GM12878 (cell line): ENCODE measurements at regions not wholly inside any gene's neighbourhood (a gene's known extent, or its start where the extent isn't known, plus 50 kb on each side); places are given as distances from the start of the nearest gene placed in this dataset.

ENCODE experiments used
- EED ChIP-seq: sonication (generic); IDR thresholded peaks from 2 replicates; pipeline ENCODE4 v1.6.1; 2016; ENCODE audit warnings: antibody characterized with exemption, low read depth
- FOXM1 ChIP-seq: IDR thresholded peaks from 2 replicates; pipeline ENCODE4 v1.6.1; 2012; ENCODE audit warnings: low read depth, mild to moderate bottlenecking, inconsistent platforms, low read length, moderate library complexity
- IRF4 ChIP-seq: IDR thresholded peaks from 2 replicates; pipeline ENCODE4 v1.6.1; 2011; ENCODE audit warnings: low read depth, low read length
- MEF2A ChIP-seq: IDR thresholded peaks from 2 replicates; pipeline ENCODE4 v1.6.1; 2011; ENCODE audit warnings: low read depth, mild to moderate bottlenecking, low read length, moderate library complexity; ENCODE audit not compliant: insufficient read depth
- NFYB ChIP-seq: IDR thresholded peaks from 2 replicates; pipeline ENCODE4 v1.6.1; 2011; ENCODE audit warnings: low read depth, mild to moderate bottlenecking, low read length, improper control_type of control experiment, moderate library complexity; ENCODE audit not compliant: insufficient read depth
- PAX5 ChIP-seq: IDR thresholded peaks from 2 replicates; pipeline ENCODE4 v1.6.1; 2011; ENCODE audit warnings: low read depth, low read length, borderline replicate concordance
- RCOR1 ChIP-seq: conservative IDR thresholded peaks from 2 replicates; pipeline ENCODE4 v1.6.1; 2012; ENCODE audit warnings: low read depth, low read length, improper control_type of control experiment
- TF ChIP-seq, protein P1 (sequence below): IDR thresholded peaks from 2 replicates; pipeline ENCODE4 v1.6.1; 2011; ENCODE audit warnings: low read depth, low read length, improper control_type of control experiment, borderline replicate concordance
- TF ChIP-seq, protein P2 (sequence below): fragments of 450-650 bp; formaldehyde crosslinking; IDR thresholded peaks from 2 replicates; pipeline ENCODE4 v1.5.0; 2022; ENCODE audit warnings: mild to moderate bottlenecking, missing genetic modification characterization
- TF ChIP-seq, protein P3 (sequence below): fragments of 150-350 bp; IDR thresholded peaks from 2 replicates; pipeline ENCODE4 v1.6.1; 2014; ENCODE audit warnings: mild to moderate bottlenecking, low read depth, low read length

DNA sequence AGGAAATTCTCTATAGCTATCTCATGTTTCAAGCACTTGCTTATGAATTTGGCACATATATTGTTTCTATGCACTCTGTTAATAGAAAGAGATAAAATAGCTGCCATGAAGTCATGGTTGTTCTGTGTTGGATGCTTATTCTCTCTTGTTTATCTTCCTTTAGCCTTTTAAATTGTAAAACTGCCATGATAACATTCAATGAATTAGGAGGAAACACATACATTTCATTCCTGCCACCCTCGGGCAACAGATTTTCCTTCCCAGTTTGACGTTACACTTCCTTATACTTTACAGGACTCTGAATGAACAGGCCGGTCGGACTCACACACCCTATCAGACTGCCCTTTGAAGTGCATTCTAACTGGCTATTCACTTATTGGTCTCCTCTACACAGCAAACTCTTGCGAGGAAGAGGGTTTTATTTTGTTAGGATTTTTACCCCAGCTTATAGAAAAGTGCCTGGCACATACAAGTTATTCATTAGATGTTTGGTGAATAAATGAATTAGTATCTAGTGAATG, 65.7 kb upstream of the FERD3L start (continued):
- TF ChIP-seq PAX5 (no peak), EED (no peak), FOXM1 (no peak), MEF2A (no peak), RCOR1 (no peak), IRF4 (no peak), NFYB (no peak)
- TF ChIP-seq, protein P1, sequence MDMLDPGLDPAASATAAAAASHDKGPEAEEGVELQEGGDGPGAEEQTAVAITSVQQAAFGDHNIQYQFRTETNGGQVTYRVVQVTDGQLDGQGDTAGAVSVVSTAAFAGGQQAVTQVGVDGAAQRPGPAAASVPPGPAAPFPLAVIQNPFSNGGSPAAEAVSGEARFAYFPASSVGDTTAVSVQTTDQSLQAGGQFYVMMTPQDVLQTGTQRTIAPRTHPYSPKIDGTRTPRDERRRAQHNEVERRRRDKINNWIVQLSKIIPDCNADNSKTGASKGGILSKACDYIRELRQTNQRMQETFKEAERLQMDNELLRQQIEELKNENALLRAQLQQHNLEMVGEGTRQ: no peak
- TF ChIP-seq, protein P2, sequence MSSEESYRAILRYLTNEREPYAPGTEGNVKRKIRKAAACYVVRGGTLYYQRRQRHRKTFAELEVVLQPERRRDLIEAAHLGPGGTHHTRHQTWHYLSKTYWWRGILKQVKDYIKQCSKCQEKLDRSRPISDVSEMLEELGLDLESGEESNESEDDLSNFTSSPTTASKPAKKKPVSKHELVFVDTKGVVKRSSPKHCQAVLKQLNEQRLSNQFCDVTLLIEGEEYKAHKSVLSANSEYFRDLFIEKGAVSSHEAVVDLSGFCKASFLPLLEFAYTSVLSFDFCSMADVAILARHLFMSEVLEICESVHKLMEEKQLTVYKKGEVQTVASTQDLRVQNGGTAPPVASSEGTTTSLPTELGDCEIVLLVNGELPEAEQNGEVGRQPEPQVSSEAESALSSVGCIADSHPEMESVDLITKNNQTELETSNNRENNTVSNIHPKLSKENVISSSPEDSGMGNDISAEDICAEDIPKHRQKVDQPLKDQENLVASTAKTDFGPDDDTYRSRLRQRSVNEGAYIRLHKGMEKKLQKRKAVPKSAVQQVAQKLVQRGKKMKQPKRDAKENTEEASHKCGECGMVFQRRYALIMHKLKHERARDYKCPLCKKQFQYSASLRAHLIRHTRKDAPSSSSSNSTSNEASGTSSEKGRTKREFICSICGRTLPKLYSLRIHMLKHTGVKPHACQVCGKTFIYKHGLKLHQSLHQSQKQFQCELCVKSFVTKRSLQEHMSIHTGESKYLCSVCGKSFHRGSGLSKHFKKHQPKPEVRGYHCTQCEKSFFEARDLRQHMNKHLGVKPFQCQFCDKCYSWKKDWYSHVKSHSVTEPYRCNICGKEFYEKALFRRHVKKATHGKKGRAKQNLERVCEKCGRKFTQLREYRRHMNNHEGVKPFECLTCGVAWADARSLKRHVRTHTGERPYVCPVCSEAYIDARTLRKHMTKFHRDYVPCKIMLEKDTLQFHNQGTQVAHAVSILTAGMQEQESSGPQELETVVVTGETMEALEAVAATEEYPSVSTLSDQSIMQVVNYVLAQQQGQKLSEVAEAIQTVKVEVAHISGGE (CRISPR knock-in tag): no peak
- TF ChIP-seq, protein P3, sequence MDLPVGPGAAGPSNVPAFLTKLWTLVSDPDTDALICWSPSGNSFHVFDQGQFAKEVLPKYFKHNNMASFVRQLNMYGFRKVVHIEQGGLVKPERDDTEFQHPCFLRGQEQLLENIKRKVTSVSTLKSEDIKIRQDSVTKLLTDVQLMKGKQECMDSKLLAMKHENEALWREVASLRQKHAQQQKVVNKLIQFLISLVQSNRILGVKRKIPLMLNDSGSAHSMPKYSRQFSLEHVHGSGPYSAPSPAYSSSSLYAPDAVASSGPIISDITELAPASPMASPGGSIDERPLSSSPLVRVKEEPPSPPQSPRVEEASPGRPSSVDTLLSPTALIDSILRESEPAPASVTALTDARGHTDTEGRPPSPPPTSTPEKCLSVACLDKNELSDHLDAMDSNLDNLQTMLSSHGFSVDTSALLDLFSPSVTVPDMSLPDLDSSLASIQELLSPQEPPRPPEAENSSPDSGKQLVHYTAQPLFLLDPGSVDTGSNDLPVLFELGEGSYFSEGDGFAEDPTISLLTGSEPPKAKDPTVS: no peak
